ENCODE measurements at regions not wholly inside any gene's neighbourhood (a gene's known extent, or its start where the extent isn't known, plus 50 kb on each side); places are given as distances from the start of the nearest gene placed in this dataset.

- TF ChIP-seq ZFX (IDR thresholded peaks at IDR 0.05), result no peak
- TF ChIP-seq CTCF (conservative IDR thresholded peaks at IDR 0.05), result no peak
- H3K27ac ChIP-seq, result no peak overlapping the region
These were observed 106.9 kb upstream of the PIEZO2 start for GRCh38 chr18:11256251-11256650.

- no peak for TF ChIP-seq CTCF (conservative IDR thresholded peaks at IDR 0.05)
- no peak for TF ChIP-seq ZFX (IDR thresholded peaks at IDR 0.05)
- no peak overlapping the region for H3K27ac ChIP-seq
These were observed 102.5 kb upstream of the PIEZO2 start for GRCh38 chr18:11251891-11252270.

GRCh38 chr18:11251229-11251890, 102.0 kb upstream of the PIEZO2 start:
- TF ChIP-seq ZFX (IDR thresholded peaks at IDR 0.05) (no peak), CTCF (conservative IDR thresholded peaks at IDR 0.05) (no peak)
- H3K27ac ChIP-seq, result no peak overlapping the region

- H3K27ac ChIP-seq, result no peak overlapping the region
- TF ChIP-seq ZFX (IDR thresholded peaks at IDR 0.05), result no peak
These were observed 100.0 kb upstream of the PIEZO2 start for GRCh38 chr18:11249391-11249790.

GRCh38 chr18:11247381-11247970, 98.1 kb upstream of the PIEZO2 start:
- TF ChIP-seq ZFX (IDR thresholded peaks at IDR 0.05) (no peak), CTCF (conservative IDR thresholded peaks at IDR 0.05) (no peak)
- no peak overlapping the region for H3K27ac ChIP-seq

GRCh38 chr18:11246495-11247300, 97.3 kb upstream of the PIEZO2 start:
- no peak overlapping the region for H3K27ac ChIP-seq
- TF ChIP-seq CTCF (conservative IDR thresholded peaks at IDR 0.05), result no peak
- no peak for TF ChIP-seq ZFX (IDR thresholded peaks at IDR 0.05)

- TF ChIP-seq ZFX (IDR thresholded peaks at IDR 0.05) (no peak), CTCF (conservative IDR thresholded peaks at IDR 0.05) (no peak)
- H3K27ac ChIP-seq, result no peak overlapping the region
These were observed 96.5 kb upstream of the PIEZO2 start for GRCh38 chr18:11245879-11246278.
